Neural progenitor cell (in vitro differentiated cells): ENCODE measurements at regions not wholly inside any gene's neighbourhood (a gene's known extent, or its start where the extent isn't known, plus 50 kb on each side); places are given as distances from the start of the nearest gene placed in this dataset.

Experiments used
- DNase-seq: peaks from one replicate; pipeline ENCODE4 v3.0.0-alpha.2; 2016; ENCODE audit warnings: low spot score
- H2AFZ ChIP-seq: fragments of 200-600 bp; sonication (generic); replicated peaks from 2 replicates; pipeline ENCODE4 v1.6.1; 2016; ENCODE audit warnings: antibody characterized with exemption
- H3F3A ChIP-seq: fragments of 200-600 bp; sonication (generic); 2 replicates; pipeline ENCODE4 v1.6.1; 2016; ENCODE audit warnings: antibody characterized with exemption, low read depth
- H3K27ac ChIP-seq: fragments of 200-600 bp; sonication (generic); 2 replicates; pipeline ENCODE4 v1.5.1; 2016; ENCODE audit warnings: mild to moderate bottlenecking
- H3K27me3 ChIP-seq: fragments of 200-600 bp; sonication (generic); 2 replicates; pipeline ENCODE4 v1.6.1; 2016; ENCODE audit warnings: mild to moderate bottlenecking, moderate library complexity
- H3K36me3 ChIP-seq: fragments of 200-600 bp; sonication (generic); 2 replicates; pipeline ENCODE4 v1.5.1; 2016
- H3K4me1 ChIP-seq: fragments of 200-600 bp; sonication (generic); 2 replicates; pipeline ENCODE4 v1.6.1; 2016; ENCODE audit warnings: mixed run types
- H3K4me2 ChIP-seq: fragments of 200-600 bp; sonication (generic); 2 replicates; pipeline ENCODE4 v1.6.1; 2016
- H3K4me3 ChIP-seq: fragments of 200-600 bp; sonication (generic); 2 replicates; pipeline ENCODE4 v1.5.1; 2016
- H3K79me2 ChIP-seq: fragments of 200-600 bp; sonication (generic); 2 replicates; pipeline ENCODE4 v1.6.1; 2016; ENCODE audit warnings: low read depth
- H3K9ac ChIP-seq: fragments of 200-600 bp; sonication (generic); 2 replicates; pipeline ENCODE4 v1.6.1; 2016
- H3K9me3 ChIP-seq: fragments of 200-600 bp; sonication (generic); 2 replicates; pipeline ENCODE4 v1.5.1; 2016; ENCODE audit warnings: low read depth
- H4K20me1 ChIP-seq: fragments of 200-600 bp; sonication (generic); 2 replicates; pipeline ENCODE4 v1.6.1; 2016; ENCODE audit warnings: low read depth
- H3K27ac Mint-ChIP-seq: 3 replicates; pipeline ENCODE4 v1.8.0; 2021; ENCODE audit warnings: mixed read lengths
- H3K27me3 Mint-ChIP-seq: 2 replicates; pipeline ENCODE4 v1.8.0; 2022; ENCODE audit warnings: low read depth, mild to moderate bottlenecking, inconsistent platforms, moderate library complexity, mixed read lengths; ENCODE audit not compliant: insufficient read depth
- H3K36me3 Mint-ChIP-seq: 3 replicates; pipeline ENCODE4 v1.8.0; 2021; ENCODE audit warnings: mixed read lengths
- H3K4me1 Mint-ChIP-seq: 3 replicates; pipeline ENCODE4 v1.8.0; 2021; ENCODE audit warnings: mixed read lengths
- H3K4me3 Mint-ChIP-seq: 3 replicates; pipeline ENCODE4 v1.8.0; 2021; ENCODE audit warnings: mild to moderate bottlenecking, moderate library complexity, mixed read lengths
- H3K9me3 Mint-ChIP-seq: 3 replicates; pipeline ENCODE4 v1.8.0; 2020; ENCODE audit warnings: mixed read lengths
- CTCF ChIP-seq: fragments of 200-600 bp; sonication (generic); IDR thresholded peaks from 2 replicates; pipeline ENCODE4 v1.5.1; 2017; ENCODE audit warnings: antibody characterized with exemption, mild to moderate bottlenecking
- EZH2 ChIP-seq: fragments of 200-600 bp; sonication (generic); IDR thresholded peaks from 2 replicates; pipeline ENCODE4 v1.6.1; 2017; ENCODE audit warnings: antibody characterized with exemption, mild to moderate bottlenecking, moderate library complexity
- EZH2phosphoT487 ChIP-seq: fragments of 200-600 bp; sonication (generic); IDR thresholded peaks from 2 replicates; pipeline ENCODE4 v1.6.1; 2017; ENCODE audit warnings: antibody characterized with exemption

GRCh38 chr2:133948610-133949290 is 305.1 kb upstream of the MGAT5 start:
- Mint-ChIP-seq H3K27ac (no peak overlapping the region), H3K9me3 (no peaks in the 10 kb centered on the region), H3K27me3 (no peaks in the 10 kb centered on the region), H3K36me3 (no peaks in the 10 kb centered on the region), H3K4me3 (no peak overlapping the region), H3K4me1 (no peaks in the 10 kb centered on the region)
- H3K4me1 ChIP-seq = no peaks in the 10 kb centered on the region
- H3K4me3 ChIP-seq = no peak overlapping the region
- no peaks in the 10 kb centered on the region for H3K27me3 ChIP-seq
- no peaks in the 10 kb centered on the region for H3K36me3 ChIP-seq
- no peak overlapping the region for H2AFZ ChIP-seq
- H3F3A ChIP-seq = no peaks in the 10 kb centered on the region
- no peak overlapping the region for H3K27ac ChIP-seq
- H3K79me2 ChIP-seq = no peaks in the 10 kb centered on the region
- no peaks in the 10 kb centered on the region for H4K20me1 ChIP-seq
- no peak for TF ChIP-seq CTCF
- no peak for TF ChIP-seq EZH2
- TF ChIP-seq EZH2phosphoT487 = no peak
- DNase-seq = no peak
- no peak overlapping the region for H3K4me2 ChIP-seq
- no peaks in the 10 kb centered on the region for H3K9me3 ChIP-seq
- no peak overlapping the region for H3K9ac ChIP-seq

- no peak overlapping the region for H3K27ac ChIP-seq
- no peaks in the 10 kb centered on the region for H4K20me1 ChIP-seq
- Mint-ChIP-seq H3K9me3 (no peaks in the 10 kb centered on the region), H3K4me1 (no peaks in the 10 kb centered on the region), H3K4me3 (no peak overlapping the region), H3K36me3 (no peaks in the 10 kb centered on the region), H3K27ac (no peak overlapping the region), H3K27me3 (no peaks in the 10 kb centered on the region)
- H3K36me3 ChIP-seq = no peaks in the 10 kb centered on the region
- TF ChIP-seq EZH2phosphoT487 (no peak), EZH2 (no peak), CTCF (no peak)
- no peak overlapping the region for H3K4me3 ChIP-seq
- H3K27me3 ChIP-seq = no peaks in the 10 kb centered on the region
- no peaks in the 10 kb centered on the region for H3K79me2 ChIP-seq
- no peaks in the 10 kb centered on the region for H3K9me3 ChIP-seq
- no peak for DNase-seq
- no peaks in the 10 kb centered on the region for H3F3A ChIP-seq
- no peak overlapping the region for H2AFZ ChIP-seq
- H3K4me2 ChIP-seq = no peak overlapping the region
- no peaks in the 10 kb centered on the region for H3K4me1 ChIP-seq
- no peak overlapping the region for H3K9ac ChIP-seq
Measured at GRCh38 chr2:133949595-133949994, 304.3 kb upstream of the MGAT5 start.

- H3K79me2 ChIP-seq = no peaks in the 10 kb centered on the region
- H3K9me3 ChIP-seq = no peaks in the 10 kb centered on the region
- no peak for DNase-seq
- H3K4me1 ChIP-seq = no peaks in the 10 kb centered on the region
- no peak overlapping the region for H3K27ac ChIP-seq
- H3K9ac ChIP-seq = no peak overlapping the region
- Mint-ChIP-seq H3K4me1 (no peaks in the 10 kb centered on the region), H3K9me3 (no peaks in the 10 kb centered on the region), H3K27me3 (no peaks in the 10 kb centered on the region), H3K4me3 (no peak overlapping the region), H3K36me3 (no peaks in the 10 kb centered on the region), H3K27ac (no peak overlapping the region)
- TF ChIP-seq EZH2phosphoT487 = no peak
- no peak for TF ChIP-seq CTCF
- TF ChIP-seq EZH2 = no peak
- no peaks in the 10 kb centered on the region for H3K27me3 ChIP-seq
- H4K20me1 ChIP-seq = no peaks in the 10 kb centered on the region
- no peaks in the 10 kb centered on the region for H3F3A ChIP-seq
- H2AFZ ChIP-seq = no peak overlapping the region
- H3K4me3 ChIP-seq = no peak overlapping the region
- no peaks in the 10 kb centered on the region for H3K36me3 ChIP-seq
- no peak overlapping the region for H3K4me2 ChIP-seq
Measured at GRCh38 chr2:133951209-133951608, 302.7 kb upstream of the MGAT5 start.
